ENCODE measurements at regions not wholly inside any gene's neighbourhood (a gene's known extent, or its start where the extent isn't known, plus 50 kb on each side); places are given as distances from the start of the nearest gene placed in this dataset.

- TF ChIP-seq CTCF (IDR thresholded peaks at IDR 0.05; ENCODE audit: insufficient read depth, low read depth, low read length) (no peak), EZH2 (IDR thresholded peaks at IDR 0.05; ENCODE audit: insufficient read depth, low read length) (no peak)
Measured at GRCh38 chr7:67854221-67855178, 857.9 kb downstream of the TYW1 start.

Measured in astrocyte (in vitro differentiated cells and primary cell).